Lower lobe of right lung (tissue), 2 donors: ENCODE measurements at regions not wholly inside any gene's neighbourhood (a gene's known extent, or its start where the extent isn't known, plus 50 kb on each side); places are given as distances from the start of the nearest gene placed in this dataset.

Experiments
- ATAC-seq, 2 donors: fragments of 200-7000 bp; cut with Tn5 transposase; one replicate each; pipeline ENCODE4 v1.9.1; 2020 to 2022; ENCODE audit warnings: mild to moderate bottlenecking in 2 of 2, moderate library complexity in 2 of 2
- DNase-seq: peaks from one replicate; pipeline ENCODE4 v3.0.0-alpha.2; 2020
- H3K27ac ChIP-seq: fragments of 200-600 bp; one replicate; pipeline ENCODE4 v1.8.0; 2022
- H3K27me3 ChIP-seq: fragments of 200-600 bp; one replicate; pipeline ENCODE4 v1.8.0; 2022; ENCODE audit warnings: low read depth
- H3K36me3 ChIP-seq: fragments of 200-600 bp; one replicate; pipeline ENCODE4 v1.8.0; 2022; ENCODE audit warnings: mild to moderate bottlenecking
- H3K4me1 ChIP-seq: fragments of 200-600 bp; one replicate; pipeline ENCODE4 v1.8.0; 2022
- H3K4me3 ChIP-seq: fragments of 200-600 bp; one replicate; pipeline ENCODE4 v1.8.0; 2022; ENCODE audit warnings: mild to moderate bottlenecking
- H3K9me3 ChIP-seq: fragments of 200-600 bp; one replicate; pipeline ENCODE4 v1.8.0; 2022
- intact Hi-C: fragments of 100-400 bp; cut with DNase I; formaldehyde crosslinking; loops from one replicate; pipeline ENCODE4 v1.11.0; 2022
- TF ChIP-seq, protein P1 (sequence below): fragments of 200-600 bp; IDR thresholded peaks from one replicate; pipeline ENCODE4 v1.8.0; 2022; ENCODE audit warnings: antibody characterized with exemption, mild to moderate bottlenecking
- donor health status: DM: no; HTN: yes; CAD: no; lungs with severe emphysema.

GRCh38 chr12:75974323-75975187, 57.0 kb downstream of the PHLDA1 start:
- no peak overlapping the region for H3K4me3 ChIP-seq
- H3K4me1 ChIP-seq = peaks cover 57% of the 10 kb centered on the region
- H3K9me3 ChIP-seq = no peaks in the 10 kb centered on the region
- intact Hi-C loops = no loop called here
- TF ChIP-seq, protein P1, sequence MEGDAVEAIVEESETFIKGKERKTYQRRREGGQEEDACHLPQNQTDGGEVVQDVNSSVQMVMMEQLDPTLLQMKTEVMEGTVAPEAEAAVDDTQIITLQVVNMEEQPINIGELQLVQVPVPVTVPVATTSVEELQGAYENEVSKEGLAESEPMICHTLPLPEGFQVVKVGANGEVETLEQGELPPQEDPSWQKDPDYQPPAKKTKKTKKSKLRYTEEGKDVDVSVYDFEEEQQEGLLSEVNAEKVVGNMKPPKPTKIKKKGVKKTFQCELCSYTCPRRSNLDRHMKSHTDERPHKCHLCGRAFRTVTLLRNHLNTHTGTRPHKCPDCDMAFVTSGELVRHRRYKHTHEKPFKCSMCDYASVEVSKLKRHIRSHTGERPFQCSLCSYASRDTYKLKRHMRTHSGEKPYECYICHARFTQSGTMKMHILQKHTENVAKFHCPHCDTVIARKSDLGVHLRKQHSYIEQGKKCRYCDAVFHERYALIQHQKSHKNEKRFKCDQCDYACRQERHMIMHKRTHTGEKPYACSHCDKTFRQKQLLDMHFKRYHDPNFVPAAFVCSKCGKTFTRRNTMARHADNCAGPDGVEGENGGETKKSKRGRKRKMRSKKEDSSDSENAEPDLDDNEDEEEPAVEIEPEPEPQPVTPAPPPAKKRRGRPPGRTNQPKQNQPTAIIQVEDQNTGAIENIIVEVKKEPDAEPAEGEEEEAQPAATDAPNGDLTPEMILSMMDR = no peak
- H3K27me3 ChIP-seq = no peaks in the 10 kb centered on the region
- peak overlapping the region; percentile 13 for H3K27ac ChIP-seq
- no peaks in the 10 kb centered on the region for H3K36me3 ChIP-seq
- ATAC-seq (peak; percentile 56 to 63), DNase-seq (peak; percentile 59)

- TF ChIP-seq, protein P1 = no peak
- H3K9me3 ChIP-seq = no peaks in the 10 kb centered on the region
- no peak for ATAC-seq
- peaks cover 37% of the 10 kb centered on the region for H3K4me1 ChIP-seq
- no peak overlapping the region for H3K27ac ChIP-seq
- DNase-seq = no peak
- no peaks in the 10 kb centered on the region for H3K36me3 ChIP-seq
- no peaks in the 10 kb centered on the region for H3K27me3 ChIP-seq
- no peak overlapping the region for H3K4me3 ChIP-seq
- intact Hi-C loops = no loop called here
Observed at GRCh38 chr12:75971253-75971652, 60.3 kb downstream of the PHLDA1 start.

GRCh38 chr12:75970310-75970709, 61.3 kb downstream of the PHLDA1 start:
- H3K4me1 ChIP-seq = peaks cover 33% of the 10 kb centered on the region
- DNase-seq (no peak), ATAC-seq (no peak)
- no peak overlapping the region for H3K4me3 ChIP-seq
- intact Hi-C loops = no loop called here
- H3K36me3 ChIP-seq = no peaks in the 10 kb centered on the region
- no peaks in the 10 kb centered on the region for H3K27me3 ChIP-seq
- TF ChIP-seq, protein P1 = no peak
- no peak overlapping the region for H3K27ac ChIP-seq
- H3K9me3 ChIP-seq = no peaks in the 10 kb centered on the region

DNA sequence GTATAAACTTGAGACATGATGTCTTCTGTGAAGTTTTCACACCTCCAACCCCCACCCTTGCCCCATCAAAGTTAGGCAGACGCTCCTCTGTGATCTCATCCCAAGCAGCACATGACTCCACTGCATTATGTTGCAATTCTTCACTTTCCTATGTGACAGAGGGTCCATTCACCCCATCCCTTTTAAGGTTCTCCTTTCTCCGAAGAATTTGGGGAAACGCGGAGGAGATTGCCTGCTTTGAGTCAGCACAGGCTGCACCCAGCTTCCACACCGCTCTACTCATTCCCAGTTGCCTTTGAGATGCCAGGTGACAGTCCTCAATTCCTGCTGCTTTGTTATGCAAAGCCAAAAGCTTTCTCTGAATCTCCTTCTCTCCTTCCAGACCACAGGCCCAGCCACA, 61.8 kb downstream of the PHLDA1 start:
- H3K36me3 ChIP-seq = no peaks in the 10 kb centered on the region
- H3K4me3 ChIP-seq = no peak overlapping the region
- peak; percentile 64 to 73 for ATAC-seq
- H3K27me3 ChIP-seq = no peaks in the 10 kb centered on the region
- no peak for DNase-seq
- H3K4me1 ChIP-seq = peaks cover 27% of the 10 kb centered on the region
- no peak overlapping the region for H3K27ac ChIP-seq
- TF ChIP-seq, protein P1 = no peak
- intact Hi-C loops = no loop called here
- H3K9me3 ChIP-seq = no peaks in the 10 kb centered on the region

DNA sequence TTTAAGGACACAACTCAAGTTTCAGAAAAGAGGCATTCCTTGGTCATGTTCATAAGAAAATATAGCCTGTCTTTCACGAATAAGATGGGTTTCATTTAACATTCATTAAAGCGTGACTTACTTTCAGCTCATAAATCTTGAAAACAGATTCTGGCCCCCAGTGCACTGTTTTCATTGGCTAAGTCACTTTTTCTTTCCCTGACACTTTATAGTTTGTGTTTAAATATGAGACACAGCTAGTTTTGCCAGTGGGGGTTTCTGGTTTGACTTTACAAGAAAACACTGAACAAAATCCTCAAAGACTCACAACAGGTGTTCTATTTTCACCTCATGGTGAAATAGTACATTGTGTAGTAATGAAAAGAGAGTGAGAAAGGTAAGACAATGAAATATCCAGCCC, 65.9 kb downstream of the PHLDA1 start:
- H3K4me3 ChIP-seq = no peak overlapping the region
- H3K4me1 ChIP-seq = peaks cover 19% of the 10 kb centered on the region
- DNase-seq = no peak
- H3K36me3 ChIP-seq = no peaks in the 10 kb centered on the region
- intact Hi-C loops = no loop called here
- no peak overlapping the region for H3K27ac ChIP-seq
- TF ChIP-seq, protein P1 = no peak
- no peaks in the 10 kb centered on the region for H3K9me3 ChIP-seq
- no peaks in the 10 kb centered on the region for H3K27me3 ChIP-seq
- ATAC-seq = no peak
